GM12878 (cell line): ENCODE measurements at regions not wholly inside any gene's neighbourhood (a gene's known extent, or its start where the extent isn't known, plus 50 kb on each side); places are given as distances from the start of the nearest gene placed in this dataset.

Experiments used
- ATAC-seq: fragments of 200-7000 bp; cut with Tn5 transposase; 3 replicates; pipeline ENCODE4 v1.9.1; 2020; ENCODE audit warnings: mild to moderate bottlenecking, moderate library complexity
- BruUV-seq: library from RNA; stranded (reverse); fragments of 400-500 nt; replicated peaks from 2 replicates; lab custom pipeline; 2021; lab: Mats Ljungman, UMichigan
- CTCF ChIA-PET: fragments of 300-600 bp; sonication (Branson Sonifier 250); formaldehyde crosslinking; extraction: SDS; loops from one replicate; lab custom pipeline; 2021; ENCODE audit warnings: inconsistent platforms; lab: Yijun Ruan, JAX
- POLR2A ChIA-PET: fragments of 350-600 bp; formaldehyde crosslinking; extraction: SDS; loops from one replicate; lab custom pipeline; 2021; ENCODE audit warnings: inconsistent platforms; lab: Charles Lee
- RAD21 ChIA-PET: fragments of 300-600 bp; sonication (Branson Sonifier 250); formaldehyde crosslinking; loops from one replicate; lab custom pipeline; 2023; ENCODE audit warnings: antibody characterized with exemption; ENCODE audit not compliant: unreplicated experiment; lab: Charles Lee
- SMC1A ChIA-PET: fragments of 300-600 bp; sonication (Branson Sonifier 250); formaldehyde crosslinking; loops from one replicate; lab custom pipeline; 2023; ENCODE audit not compliant: unreplicated experiment, uncharacterized antibody; lab: Charles Lee
- DNase-seq: peaks from one replicate; pipeline ENCODE4 v3.0.0-alpha.2; 2011; ENCODE audit warnings: low read depth, low spot score
- FAIRE-seq: peaks from 3 replicates; lab custom pipeline; 2011; peaks lifted over from hg19 to GRCh38; lab: Jason Lieb, UNC
- H2AFZ ChIP-seq: 2 replicates; pipeline ENCODE4 v1.6.0; 2011; ENCODE audit warnings: low read depth, low read length, control low read depth; ENCODE audit not compliant: control insufficient read depth
- H3K27ac ChIP-seq: 2 replicates; pipeline ENCODE4 v1.5.1; 2011; ENCODE audit warnings: control low read depth; ENCODE audit not compliant: control insufficient read depth, insufficient read depth
- H3K27me3 ChIP-seq, 2 experiments: replicated peaks in 1 of 2; 2 replicates each; pipeline versions ENCODE4 v1.6.0 to v1.6.1; 2011; ENCODE audit warnings: low read length in 1 of 2; ENCODE audit not compliant: control insufficient read depth in 2 of 2, insufficient read depth in 2 of 2
- H3K36me3 ChIP-seq, 2 experiments: 2 replicates each; pipeline ENCODE4 v1.5.1; 2011; ENCODE audit warnings: low read length in 1 of 2; ENCODE audit not compliant: control insufficient read depth in 2 of 2, insufficient read depth in 2 of 2
- H3K4me1 ChIP-seq: 2 replicates; pipeline ENCODE4 v1.6.1; 2011; ENCODE audit warnings: mild to moderate bottlenecking, low read length, moderate library complexity, mixed read lengths; ENCODE audit not compliant: control insufficient read depth, insufficient read depth
- H3K4me2 ChIP-seq: 2 replicates; pipeline ENCODE4 v1.6.0; 2011; ENCODE audit warnings: control low read depth; ENCODE audit not compliant: control insufficient read depth, insufficient read depth
- H3K4me3 ChIP-seq: fragments of 200-600 bp; sonication (generic); 2 replicates; pipeline ENCODE4 v1.5.1; 2016
- H3K79me2 ChIP-seq: 2 replicates; pipeline ENCODE4 v1.6.0; 2011; ENCODE audit warnings: low read length; ENCODE audit not compliant: control insufficient read depth, insufficient read depth
- H3K9ac ChIP-seq: 2 replicates; pipeline ENCODE4 v1.8.0; 2011; ENCODE audit warnings: low read length, control low read depth, mixed read lengths; ENCODE audit not compliant: control insufficient read depth, insufficient read depth
- H3K9me3 ChIP-seq: replicated peaks from 3 replicates; pipeline ENCODE4 v1.5.1; 2011; ENCODE audit warnings: mild to moderate bottlenecking, low read length; ENCODE audit not compliant: control insufficient read depth, insufficient read depth
- H4K20me1 ChIP-seq: 2 replicates; pipeline ENCODE4 v1.6.0; 2011; ENCODE audit not compliant: control insufficient read depth, insufficient read depth
- BCL11A ChIP-seq: IDR thresholded peaks from 2 replicates; pipeline ENCODE4 v1.6.1; 2011; ENCODE audit warnings: low read depth, low read length
- CEBPB ChIP-seq, 2 experiments: fragments of 150-350 bp in 1 of 2; IDR thresholded peaks; 2 replicates each; pipeline ENCODE4 v1.6.1; 2012 to 2014; ENCODE audit warnings: low read depth in 2 of 2, low read length in 2 of 2, borderline replicate concordance in 1 of 2, inconsistent platforms in 1 of 2
- EP300 ChIP-seq, 2 experiments: fragments of 150-350 bp in 1 of 2; IDR thresholded peaks; 2 replicates each; pipeline ENCODE4 v1.6.1; 2011 to 2012; ENCODE audit warnings: low read depth in 2 of 2, low read length in 2 of 2, borderline replicate concordance in 1 of 2, improper control_type of control experiment in 1 of 2, inconsistent platforms in 1 of 2; ENCODE audit not compliant: control insufficient read depth in 1 of 2
- ESRRA ChIP-seq: IDR thresholded peaks from 2 replicates; pipeline ENCODE4 v1.6.1; 2012; ENCODE audit warnings: mild to moderate bottlenecking, low read length, improper control_type of control experiment
- GABPA ChIP-seq: IDR thresholded peaks from 2 replicates; pipeline ENCODE4 v1.6.1; 2014; ENCODE audit warnings: antibody characterized with exemption, low read depth, mild to moderate bottlenecking, inconsistent platforms
- HDGF ChIP-seq: fragments of 450-650 bp; IDR thresholded peaks from 2 replicates; pipeline ENCODE4 v1.6.1; 2016; ENCODE audit warnings: antibody characterized with exemption
- NFIC ChIP-seq: IDR thresholded peaks from 2 replicates; pipeline ENCODE4 v1.6.1; 2012; ENCODE audit warnings: low read depth, mild to moderate bottlenecking, inconsistent platforms, low read length, moderate library complexity
- NR2C2 ChIP-seq: IDR thresholded peaks from 2 replicates; pipeline ENCODE4 v1.6.1; 2011; ENCODE audit warnings: borderline replicate concordance, low read depth; ENCODE audit not compliant: control insufficient read depth, insufficient read length
- NR2F1 ChIP-seq: fragments of 450-650 bp; conservative IDR thresholded peaks from 2 replicates; pipeline ENCODE4 v1.6.1; 2017; ENCODE audit warnings: mild to moderate bottlenecking
- RELA ChIP-seq: fragments of 450-650 bp; IDR thresholded peaks from 2 replicates; pipeline ENCODE4 v1.8.0; 2014; ENCODE audit warnings: borderline replicate concordance; ENCODE audit not compliant: partially characterized antibody
- SREBF1 ChIP-seq: IDR thresholded peaks from 2 replicates; pipeline ENCODE4 v1.6.1; 2012; ENCODE audit warnings: mild to moderate bottlenecking, low read length
- TARDBP ChIP-seq: IDR thresholded peaks from 2 replicates; pipeline ENCODE4 v1.6.1; 2016; ENCODE audit warnings: borderline replicate concordance
- TCF7 ChIP-seq: IDR thresholded peaks from 2 replicates; pipeline ENCODE4 v1.6.1; 2014; ENCODE audit warnings: antibody characterized with exemption, borderline replicate concordance
- ZNF622 ChIP-seq: fragments of 450-650 bp; IDR thresholded peaks from 2 replicates; pipeline ENCODE4 v1.6.1; 2017; ENCODE audit warnings: mild to moderate bottlenecking, inconsistent platforms
- ZSCAN29 ChIP-seq: fragments of 450-650 bp; IDR thresholded peaks from 2 replicates; pipeline ENCODE4 v1.6.1; 2017; ENCODE audit warnings: mild to moderate bottlenecking, moderate library complexity
- WGBS: methylation state at CpG from one replicate; pipeline ENCODE4 v1.1.6; 2016; ENCODE audit warnings: low lambda C conversion rate; ENCODE audit not compliant: insufficient replicate concordance, insufficient coverage; ENCODE audit errors: missing lambda C conversion rate; 5-methylcytosine and 5-hydroxymethylcytosine counted together
- in situ Hi-C: fragments of 300-500 bp; cut with MboI; formaldehyde crosslinking; loops from 9 replicates; pipeline ENCODE4 v1.14.3; 2018; ENCODE audit warnings: mixed read lengths
- intact Hi-C: fragments of 100-400 bp; cut with micrococcal nuclease; formaldehyde crosslinking; loops from one replicate; pipeline ENCODE4 v1.14.2; 2022; ENCODE audit not compliant: unreplicated experiment
- TF ChIP-seq, protein P1 (sequence below): fragments of 150-350 bp; IDR thresholded peaks from 2 replicates; pipeline ENCODE4 v1.6.1; 2014; ENCODE audit warnings: mild to moderate bottlenecking, low read depth, low read length
- TF ChIP-seq, protein P2 (sequence below): IDR thresholded peaks from 2 replicates; pipeline ENCODE4 v1.6.1; 2011; ENCODE audit warnings: mild to moderate bottlenecking, low read depth, low read length, moderate library complexity; ENCODE audit not compliant: insufficient replicate concordance

DNA sequence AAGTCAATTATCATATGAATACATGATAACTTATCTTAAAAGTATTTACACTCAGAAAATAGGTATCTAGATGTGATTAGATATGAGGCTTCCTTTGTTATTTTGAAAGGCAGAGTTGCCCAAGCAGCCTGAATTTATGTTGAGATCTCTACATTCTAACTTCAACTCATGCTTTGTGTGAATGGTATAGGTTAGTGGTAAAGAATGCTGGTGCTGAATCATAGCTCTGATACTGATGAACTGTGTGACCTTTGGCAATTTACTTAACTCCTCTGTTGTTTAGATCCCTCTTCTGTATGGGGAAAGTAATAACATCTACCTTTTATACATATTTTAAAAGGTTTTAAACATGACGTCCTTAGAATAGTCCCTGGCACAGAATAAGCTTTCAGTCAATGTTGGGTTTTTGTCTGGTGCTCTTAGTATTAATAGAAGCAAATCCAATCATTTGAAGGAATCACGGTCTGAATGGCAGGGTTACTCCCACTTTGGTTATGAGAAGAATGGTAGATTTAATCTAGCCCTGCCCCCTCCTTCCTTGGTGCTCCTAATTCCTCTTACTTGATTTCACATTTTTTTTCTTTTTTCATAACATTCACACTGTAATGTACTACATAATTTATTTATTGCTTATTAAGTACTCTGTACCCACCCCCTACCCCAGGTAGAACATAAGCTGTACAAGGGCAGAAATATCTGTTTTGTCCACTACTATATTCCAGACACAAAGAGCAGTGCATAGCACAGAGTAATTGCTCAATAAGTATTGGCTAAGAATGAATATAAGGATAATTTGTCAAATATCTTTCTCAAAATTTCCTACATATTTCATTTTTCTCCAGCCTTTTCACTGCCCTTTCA, 203.3 kb upstream of the KRR1 start (continued):
- TF ChIP-seq, protein P1, sequence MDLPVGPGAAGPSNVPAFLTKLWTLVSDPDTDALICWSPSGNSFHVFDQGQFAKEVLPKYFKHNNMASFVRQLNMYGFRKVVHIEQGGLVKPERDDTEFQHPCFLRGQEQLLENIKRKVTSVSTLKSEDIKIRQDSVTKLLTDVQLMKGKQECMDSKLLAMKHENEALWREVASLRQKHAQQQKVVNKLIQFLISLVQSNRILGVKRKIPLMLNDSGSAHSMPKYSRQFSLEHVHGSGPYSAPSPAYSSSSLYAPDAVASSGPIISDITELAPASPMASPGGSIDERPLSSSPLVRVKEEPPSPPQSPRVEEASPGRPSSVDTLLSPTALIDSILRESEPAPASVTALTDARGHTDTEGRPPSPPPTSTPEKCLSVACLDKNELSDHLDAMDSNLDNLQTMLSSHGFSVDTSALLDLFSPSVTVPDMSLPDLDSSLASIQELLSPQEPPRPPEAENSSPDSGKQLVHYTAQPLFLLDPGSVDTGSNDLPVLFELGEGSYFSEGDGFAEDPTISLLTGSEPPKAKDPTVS: no peak
- TF ChIP-seq GABPA: no peak
- no peak for TF ChIP-seq RELA
- no peak for TF ChIP-seq BCL11A
- TF ChIP-seq, all 136 proteins: peak for 0

DNA sequence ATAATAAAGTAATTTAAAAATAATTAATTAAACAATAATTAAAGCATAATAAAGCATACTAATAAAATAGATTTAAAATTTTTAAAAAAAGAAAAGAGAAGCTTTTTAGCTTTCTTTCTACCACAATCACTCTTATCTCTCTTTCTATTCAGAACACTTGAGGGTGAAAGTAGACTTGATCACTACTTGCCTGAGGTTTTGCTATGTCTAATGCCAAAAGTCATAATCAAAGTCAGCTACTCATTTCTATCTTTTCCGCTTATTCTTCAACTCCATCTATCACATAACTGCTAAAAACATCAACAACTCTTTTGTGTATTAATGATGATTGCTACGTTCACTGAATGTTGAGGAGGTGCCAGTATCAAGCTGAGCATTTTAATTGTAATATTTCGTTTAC, 202.0 kb upstream of the KRR1 start:
- CTCF ChIA-PET: interaction anchor here (0.7 kb wide), 1 partner anchor 36 kb away, joined by 6 read pairs; no protein-coding TSS in a partner anchor
- RAD21 ChIA-PET: interaction anchor here (0.6 to 0.7 kb wide), 2 partner anchors 115 to 221 kb away, joined by 3 read pairs; no protein-coding TSS in a partner anchor
- POLR2A ChIA-PET: no interaction called here
- TF ChIP-seq NR2F1 (no peak), ESRRA (no peak), ZNF622 (no peak), ZSCAN29 (no peak), NR2C2 (no peak), CEBPB (IDR thresholded peaks at IDR 0.05; ENCODE audit: borderline replicate concordance in 1 of 2, low read depth in 2 of 2, low read length in 2 of 2) (no peak), HDGF (no peak), TARDBP (no peak), SREBF1 (no peak), TCF7 (no peak), NFIC (no peak), EP300 (IDR thresholded peaks at IDR 0.05; ENCODE audit: borderline replicate concordance in 1 of 2, control insufficient read depth in 1 of 2, low read depth in 2 of 2, low read length in 2 of 2) (no peak)
- TF ChIP-seq, protein P2, sequence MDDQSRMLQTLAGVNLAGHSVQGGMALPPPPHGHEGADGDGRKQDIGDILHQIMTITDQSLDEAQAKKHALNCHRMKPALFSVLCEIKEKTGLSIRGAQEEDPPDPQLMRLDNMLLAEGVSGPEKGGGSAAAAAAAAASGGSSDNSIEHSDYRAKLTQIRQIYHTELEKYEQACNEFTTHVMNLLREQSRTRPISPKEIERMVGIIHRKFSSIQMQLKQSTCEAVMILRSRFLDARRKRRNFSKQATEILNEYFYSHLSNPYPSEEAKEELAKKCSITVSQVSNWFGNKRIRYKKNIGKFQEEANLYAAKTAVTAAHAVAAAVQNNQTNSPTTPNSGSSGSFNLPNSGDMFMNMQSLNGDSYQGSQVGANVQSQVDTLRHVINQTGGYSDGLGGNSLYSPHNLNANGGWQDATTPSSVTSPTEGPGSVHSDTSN: no peak

More for the DNA sequence above, 202.0 kb upstream of the KRR1 start:
- Histone ChIP-seq H3K9ac (no peak overlapping the region), H3K4me1 (no peaks in the 10 kb centered on the region), H3K27me3 (no peaks in the 10 kb centered on the region), H3K27ac (no peak overlapping the region), H2AFZ (no peak overlapping the region), H3K4me2 (no peak overlapping the region), H3K36me3 (no peaks in the 10 kb centered on the region), H3K9me3 (no peaks in the 10 kb centered on the region), H3K79me2 (no peaks in the 10 kb centered on the region), H3K4me3 (no peak overlapping the region), H4K20me1 (no peaks in the 10 kb centered on the region)
- WGBS: 50% methylated on average over 3 of the region's 3 CpGs
- FAIRE-seq (no peak), ATAC-seq (no peak), DNase-seq (no peak)
- intact Hi-C loops (no loop called here), in situ Hi-C loops (no loop called here)
- BruUV-seq: no TSS peak
- SMC1A ChIA-PET: interaction anchor here (0.6 to 2.3 kb wide), 7 partner anchors 12 to 524 kb away, joined by 3 to 6 read pairs (median 4); no protein-coding TSS in a partner anchor
